ENCODE measurements at regions not wholly inside any gene's neighbourhood (a gene's known extent, or its start where the extent isn't known, plus 50 kb on each side); places are given as distances from the start of the nearest gene placed in this dataset.
A peak's percentile ranks its signal among the peaks of the same experiment; 100 is the strongest.

- Mint-ChIP-seq H3K4me1 (ENCODE audit: insufficient read depth, unreplicated experiment) (no peaks in the 10 kb centered on the region), H3K4me3 (ENCODE audit: unreplicated experiment) (no peak overlapping the region), H3K27me3 (ENCODE audit: insufficient read depth, unreplicated experiment) (no peaks in the 10 kb centered on the region), H3K9me3 (ENCODE audit: unreplicated experiment) (peaks cover 19% of the 10 kb centered on the region), H3K36me3 (ENCODE audit: insufficient read depth, unreplicated experiment) (peaks cover 11% of the 10 kb centered on the region), H3K27ac (ENCODE audit: low read depth, unreplicated experiment) (no peak overlapping the region)
- intact Hi-C loops (cut with micrococcal nuclease) = no loop called here
- POLR2A ChIA-PET = no interaction called here
- no TSS peak for BruUV-seq (replicated peaks)
- CTCF ChIA-PET = no interaction called here
- no peak for DNase-seq (ENCODE audit: unreplicated experiment)
- no peak for TF ChIP-seq CTCF (IDR thresholded peaks at IDR 0.05; ENCODE audit: unreplicated experiment)
These were observed 443.1 kb upstream of the ZEB2 start for GRCh38 chr2:144963031-144963430.

- Mint-ChIP-seq H3K9me3 (ENCODE audit: unreplicated experiment) (peaks cover 10% of the 10 kb centered on the region), H3K4me3 (ENCODE audit: unreplicated experiment) (no peak overlapping the region), H3K36me3 (ENCODE audit: insufficient read depth, unreplicated experiment) (peaks cover 11% of the 10 kb centered on the region), H3K27me3 (ENCODE audit: insufficient read depth, unreplicated experiment) (no peaks in the 10 kb centered on the region), H3K27ac (ENCODE audit: low read depth, unreplicated experiment) (no peak overlapping the region), H3K4me1 (ENCODE audit: insufficient read depth, unreplicated experiment) (no peaks in the 10 kb centered on the region)
- BruUV-seq (replicated peaks) = no TSS peak
- DNase-seq (ENCODE audit: unreplicated experiment) = no peak
- intact Hi-C loops (cut with micrococcal nuclease) = no loop called here
- POLR2A ChIA-PET = interaction anchor here (0.7 kb wide), 1 partner anchor 16 kb away, joined by 3 read pairs; no protein-coding TSS in a partner anchor
- no peak for TF ChIP-seq CTCF (IDR thresholded peaks at IDR 0.05; ENCODE audit: unreplicated experiment)
- CTCF ChIA-PET = interaction anchor here (0.6 kb wide), 1 partner anchor 44 kb away, joined by 3 read pairs; no protein-coding TSS in a partner anchor
These were observed 439.5 kb upstream of the ZEB2 start for GRCh38 chr2:144959416-144959815.

DNA sequence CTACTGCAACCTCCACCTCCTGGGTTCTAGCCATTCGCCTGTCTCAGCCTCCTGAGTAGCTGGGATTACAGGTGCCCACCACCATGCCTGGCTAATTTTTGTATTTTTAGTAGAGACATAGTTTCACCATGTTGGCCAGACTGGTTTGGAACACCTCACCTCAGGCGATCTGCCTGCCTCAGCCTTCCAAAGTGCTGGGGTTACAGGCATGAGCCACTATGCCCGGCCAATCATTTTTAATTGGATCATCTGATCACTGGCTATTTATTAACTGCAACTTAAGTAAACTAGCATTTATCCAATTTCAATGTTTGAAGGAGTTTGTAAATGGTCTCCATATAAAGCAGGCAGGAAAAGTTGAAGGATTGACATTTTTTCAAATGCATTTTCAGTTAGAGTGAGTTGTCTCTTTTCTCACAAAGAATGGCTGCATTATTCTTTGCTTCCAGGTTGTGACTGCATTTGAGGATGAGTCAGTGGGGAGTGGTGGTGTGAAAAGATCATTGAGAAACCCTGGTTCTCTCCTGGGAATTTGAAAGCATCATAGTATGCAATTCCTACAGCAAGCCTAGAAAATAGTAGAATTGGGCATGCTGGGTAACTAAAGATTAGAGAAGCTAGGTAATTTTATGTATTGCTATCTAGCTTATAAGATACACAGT, 431.1 kb upstream of the ZEB2 start:
- H3K4me1 Mint-ChIP-seq (ENCODE audit: insufficient read depth, unreplicated experiment) = peaks cover 21% of the 10 kb centered on the region
- no peaks in the 10 kb centered on the region for H3K36me3 Mint-ChIP-seq (ENCODE audit: insufficient read depth, unreplicated experiment)
- no peaks in the 10 kb centered on the region for H3K27me3 Mint-ChIP-seq (ENCODE audit: insufficient read depth, unreplicated experiment)
- BruUV-seq (replicated peaks) = no TSS peak
- intact Hi-C loops (cut with micrococcal nuclease) = loop anchor here (5.0 kb wide), 1 partner anchor 56 kb away; no protein-coding TSS in a partner anchor
- H3K27ac Mint-ChIP-seq (ENCODE audit: low read depth, unreplicated experiment) = peak overlapping the region; percentile 81
- ChIA-PET CTCF (no interaction called here), POLR2A (interaction anchor here (0.5 to 1.0 kb wide), 2 partner anchors 13 to 706 kb away, joined by 3 read pairs; no protein-coding TSS in a partner anchor)
- H3K9me3 Mint-ChIP-seq (ENCODE audit: unreplicated experiment) = no peaks in the 10 kb centered on the region
- DNase-seq (ENCODE audit: unreplicated experiment) = peak; percentile 89
- no peak overlapping the region for H3K4me3 Mint-ChIP-seq (ENCODE audit: unreplicated experiment)
- TF ChIP-seq CTCF (IDR thresholded peaks at IDR 0.05; ENCODE audit: unreplicated experiment) = no peak

DNA sequence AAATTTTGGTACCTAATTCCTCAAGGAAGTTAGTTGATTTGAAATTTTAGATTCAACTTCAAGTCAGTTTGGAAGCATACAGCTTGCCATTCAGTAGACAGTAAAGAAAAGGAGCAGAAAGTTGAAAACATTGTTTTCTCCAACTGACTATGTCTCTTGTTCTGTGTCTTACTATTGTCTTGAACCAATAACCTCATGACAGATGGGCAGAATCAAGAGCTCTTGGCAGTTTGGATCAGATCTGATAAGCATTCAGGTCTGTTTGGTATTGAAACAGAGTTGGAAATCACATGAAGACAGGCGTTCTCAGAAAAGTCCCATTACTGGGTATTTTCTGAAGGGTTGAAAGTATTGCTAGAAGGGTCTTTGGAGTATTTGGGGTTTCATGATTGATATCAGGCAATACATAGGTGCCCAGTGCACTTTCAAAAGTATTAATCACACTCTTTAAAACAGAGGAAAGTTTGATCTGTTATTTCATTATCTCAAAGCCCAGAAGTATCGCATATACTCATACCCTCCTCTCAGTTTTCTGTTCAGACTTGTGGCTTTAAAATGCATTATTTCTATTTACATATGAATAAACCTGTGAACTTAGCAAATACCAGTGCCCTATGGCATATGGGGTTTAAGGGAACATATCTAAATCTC, 428.4 kb upstream of the ZEB2 start:
- BruUV-seq (replicated peaks) = no TSS peak
- CTCF ChIA-PET = no interaction called here
- Mint-ChIP-seq H3K36me3 (ENCODE audit: insufficient read depth, unreplicated experiment) (no peaks in the 10 kb centered on the region), H3K4me1 (ENCODE audit: insufficient read depth, unreplicated experiment) (peaks cover 29% of the 10 kb centered on the region), H3K27me3 (ENCODE audit: insufficient read depth, unreplicated experiment) (no peaks in the 10 kb centered on the region), H3K4me3 (ENCODE audit: unreplicated experiment) (no peak overlapping the region), H3K27ac (ENCODE audit: low read depth, unreplicated experiment) (peak overlapping the region; percentile 77), H3K9me3 (ENCODE audit: unreplicated experiment) (no peaks in the 10 kb centered on the region)
- DNase-seq (ENCODE audit: unreplicated experiment) = no peak
- no peak for TF ChIP-seq CTCF (IDR thresholded peaks at IDR 0.05; ENCODE audit: unreplicated experiment)
- POLR2A ChIA-PET = no interaction called here
- intact Hi-C loops (cut with micrococcal nuclease) = no loop called here

All from MCF 10A (cell line).